ENCODE measurements at regions not wholly inside any gene's neighbourhood (a gene's known extent, or its start where the extent isn't known, plus 50 kb on each side); places are given as distances from the start of the nearest gene placed in this dataset.

- H3K27me3 ChIP-seq (ENCODE audit: control insufficient read depth, extremely low read depth, insufficient read depth, low read length): no peaks in the 10 kb centered on the region
- dilution Hi-C loops (cut with MboI; ENCODE audit: extremely low pct_ligation_motif_present, low sequenced_read_pairs): no loop called here
- H4K20me1 ChIP-seq (ENCODE audit: control insufficient read depth, extremely low read depth, insufficient read depth, low read length): no peaks in the 10 kb centered on the region
- no peak overlapping the region for H3K4me3 ChIP-seq (ENCODE audit: control insufficient read depth in 2 of 3, extremely low read depth in 1 of 3, insufficient read depth in 2 of 3, low read depth in 1 of 3, low read length in 3 of 3)
- no peak for FAIRE-seq
- no peak overlapping the region for H3K4me2 ChIP-seq (ENCODE audit: control insufficient read depth, extremely low read depth, insufficient read depth, low read depth, low read length)
- H3K9ac ChIP-seq (ENCODE audit: control insufficient read depth, extremely low read depth, insufficient read depth, low read length): no peak overlapping the region
- no peak overlapping the region for H3K27ac ChIP-seq (ENCODE audit: control insufficient read depth, insufficient read depth, low read length)
- no peaks in the 10 kb centered on the region for H3K79me2 ChIP-seq (ENCODE audit: control insufficient read depth, insufficient read depth, low read length)
- H2AFZ ChIP-seq (ENCODE audit: control insufficient read depth, low read length): no peak overlapping the region
- no peaks in the 10 kb centered on the region for H3K36me3 ChIP-seq (ENCODE audit: control insufficient read depth in 2 of 2, extremely low read depth in 1 of 2, insufficient read depth in 2 of 2, low read length in 2 of 2)
- TF ChIP-seq EZH2 (IDR thresholded peaks at IDR 0.05; ENCODE audit: low read length): no peak
- TF ChIP-seq, protein P1, sequence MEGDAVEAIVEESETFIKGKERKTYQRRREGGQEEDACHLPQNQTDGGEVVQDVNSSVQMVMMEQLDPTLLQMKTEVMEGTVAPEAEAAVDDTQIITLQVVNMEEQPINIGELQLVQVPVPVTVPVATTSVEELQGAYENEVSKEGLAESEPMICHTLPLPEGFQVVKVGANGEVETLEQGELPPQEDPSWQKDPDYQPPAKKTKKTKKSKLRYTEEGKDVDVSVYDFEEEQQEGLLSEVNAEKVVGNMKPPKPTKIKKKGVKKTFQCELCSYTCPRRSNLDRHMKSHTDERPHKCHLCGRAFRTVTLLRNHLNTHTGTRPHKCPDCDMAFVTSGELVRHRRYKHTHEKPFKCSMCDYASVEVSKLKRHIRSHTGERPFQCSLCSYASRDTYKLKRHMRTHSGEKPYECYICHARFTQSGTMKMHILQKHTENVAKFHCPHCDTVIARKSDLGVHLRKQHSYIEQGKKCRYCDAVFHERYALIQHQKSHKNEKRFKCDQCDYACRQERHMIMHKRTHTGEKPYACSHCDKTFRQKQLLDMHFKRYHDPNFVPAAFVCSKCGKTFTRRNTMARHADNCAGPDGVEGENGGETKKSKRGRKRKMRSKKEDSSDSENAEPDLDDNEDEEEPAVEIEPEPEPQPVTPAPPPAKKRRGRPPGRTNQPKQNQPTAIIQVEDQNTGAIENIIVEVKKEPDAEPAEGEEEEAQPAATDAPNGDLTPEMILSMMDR (optimal IDR thresholded peaks at IDR 0.05 in 1 of 3, IDR thresholded peaks at IDR 0.05 in 1 of 3, conservative IDR thresholded peaks at IDR 0.05 in 1 of 3; ENCODE audit: extremely low read depth in 1 of 3, insufficient read depth in 2 of 3, low read length in 3 of 3): no peak
- no peaks in the 10 kb centered on the region for H3K4me1 ChIP-seq (ENCODE audit: control insufficient read depth, extremely low read depth, insufficient read depth, low read length)
- DNase-seq (ENCODE audit: low read depth, low spot score): no peak
- H3K9me3 ChIP-seq (ENCODE audit: control insufficient read depth, low read depth, low read length): no peaks in the 10 kb centered on the region
- H3K9me1 ChIP-seq (ENCODE audit: control insufficient read depth, extremely low read depth, insufficient read depth, low read length): no peaks in the 10 kb centered on the region
Observed at GRCh38 chr4:175460414-175460813, 351.6 kb downstream of the GPM6A start.

- DNase-seq (ENCODE audit: low read depth, low spot score): no peak
- FAIRE-seq: no peak
- Histone ChIP-seq H3K27ac (ENCODE audit: control insufficient read depth, insufficient read depth, low read length) (no peak overlapping the region), H3K27me3 (ENCODE audit: control insufficient read depth, extremely low read depth, insufficient read depth, low read length) (no peaks in the 10 kb centered on the region), H3K79me2 (ENCODE audit: control insufficient read depth, insufficient read depth, low read length) (no peaks in the 10 kb centered on the region), H3K36me3 (ENCODE audit: control insufficient read depth in 2 of 2, extremely low read depth in 1 of 2, insufficient read depth in 2 of 2, low read length in 2 of 2) (no peaks in the 10 kb centered on the region), H3K9ac (ENCODE audit: control insufficient read depth, extremely low read depth, insufficient read depth, low read length) (no peak overlapping the region), H3K4me1 (ENCODE audit: control insufficient read depth, extremely low read depth, insufficient read depth, low read length) (no peaks in the 10 kb centered on the region), H3K4me2 (ENCODE audit: control insufficient read depth, extremely low read depth, insufficient read depth, low read depth, low read length) (no peak overlapping the region), H3K9me3 (ENCODE audit: control insufficient read depth, low read depth, low read length) (no peaks in the 10 kb centered on the region), H4K20me1 (ENCODE audit: control insufficient read depth, extremely low read depth, insufficient read depth, low read length) (no peaks in the 10 kb centered on the region), H2AFZ (ENCODE audit: control insufficient read depth, low read length) (no peak overlapping the region), H3K4me3 (ENCODE audit: control insufficient read depth in 2 of 3, extremely low read depth in 1 of 3, insufficient read depth in 2 of 3, low read depth in 1 of 3, low read length in 3 of 3) (no peak overlapping the region), H3K9me1 (ENCODE audit: control insufficient read depth, extremely low read depth, insufficient read depth, low read length) (no peaks in the 10 kb centered on the region)
- TF ChIP-seq, protein P1 (optimal IDR thresholded peaks at IDR 0.05 in 1 of 3, IDR thresholded peaks at IDR 0.05 in 1 of 3, conservative IDR thresholded peaks at IDR 0.05 in 1 of 3; ENCODE audit: extremely low read depth in 1 of 3, insufficient read depth in 2 of 3, low read length in 3 of 3): no peak
- no peak for TF ChIP-seq EZH2 (IDR thresholded peaks at IDR 0.05; ENCODE audit: low read length)
- dilution Hi-C loops (cut with MboI; ENCODE audit: extremely low pct_ligation_motif_present, low sequenced_read_pairs): no loop called here
Observed at GRCh38 chr4:175469514-175469913, 342.6 kb downstream of the GPM6A start.

All from keratinocyte (primary cell).